MCF 10A (cell line): ENCODE measurements at regions not wholly inside any gene's neighbourhood (a gene's known extent, or its start where the extent isn't known, plus 50 kb on each side); places are given as distances from the start of the nearest gene placed in this dataset.

ENCODE experiments used
- BruUV-seq: library from RNA; stranded (reverse); fragments of 400-500 nt; replicated peaks from 2 replicates; lab custom pipeline; 2021; lab: Mats Ljungman, UMichigan
- CTCF ChIA-PET: fragments of 300-600 bp; sonication (Branson Sonifier 250); formaldehyde crosslinking; extraction: SDS; loops from one replicate; lab custom pipeline; 2021; ENCODE audit warnings: antibody characterized with exemption, inconsistent platforms; lab: Yijun Ruan, JAX
- POLR2A ChIA-PET: fragments of 300-600, 350-650 bp; sonication (Branson Sonifier 250); formaldehyde crosslinking; extraction: SDS; loops from one replicate; lab custom pipeline; 2020; ENCODE audit warnings: antibody characterized with exemption, inconsistent platforms; lab: Yijun Ruan, JAX
- DNase-seq: peaks from one replicate; pipeline ENCODE4 v3.0.0-alpha.2; 2018; ENCODE audit not compliant: unreplicated experiment
- H3K27ac Mint-ChIP-seq: one replicate; pipeline ENCODE4 v1.8.0; 2022; ENCODE audit warnings: mild to moderate bottlenecking, low read depth, mixed read lengths; ENCODE audit not compliant: unreplicated experiment
- H3K27me3 Mint-ChIP-seq: one replicate; pipeline ENCODE4 v1.8.0; 2022; ENCODE audit warnings: mixed read lengths; ENCODE audit not compliant: insufficient read depth, unreplicated experiment
- H3K36me3 Mint-ChIP-seq: one replicate; pipeline ENCODE4 v1.8.0; 2022; ENCODE audit warnings: mild to moderate bottlenecking, moderate library complexity, mixed read lengths; ENCODE audit not compliant: insufficient read depth, unreplicated experiment
- H3K4me1 Mint-ChIP-seq: one replicate; pipeline ENCODE4 v1.8.0; 2022; ENCODE audit warnings: mixed read lengths; ENCODE audit not compliant: insufficient read depth, unreplicated experiment
- H3K4me3 Mint-ChIP-seq: one replicate; pipeline ENCODE4 v1.8.0; 2022; ENCODE audit warnings: mild to moderate bottlenecking, moderate library complexity, mixed read lengths; ENCODE audit not compliant: unreplicated experiment
- H3K9me3 Mint-ChIP-seq: one replicate; pipeline ENCODE4 v1.8.0; 2022; ENCODE audit warnings: mixed read lengths; ENCODE audit not compliant: unreplicated experiment
- intact Hi-C: fragments of 100-400 bp; cut with micrococcal nuclease; formaldehyde crosslinking; loops from 2 replicates; pipeline ENCODE4 v1.14.1; 2022
- TF ChIP-seq, protein P1 (sequence below): fragments of 200-600 bp; IDR thresholded peaks from one replicate; pipeline ENCODE4 v1.8.0; 2022; ENCODE audit warnings: antibody characterized with exemption, mild to moderate bottlenecking; ENCODE audit not compliant: unreplicated experiment

DNA sequence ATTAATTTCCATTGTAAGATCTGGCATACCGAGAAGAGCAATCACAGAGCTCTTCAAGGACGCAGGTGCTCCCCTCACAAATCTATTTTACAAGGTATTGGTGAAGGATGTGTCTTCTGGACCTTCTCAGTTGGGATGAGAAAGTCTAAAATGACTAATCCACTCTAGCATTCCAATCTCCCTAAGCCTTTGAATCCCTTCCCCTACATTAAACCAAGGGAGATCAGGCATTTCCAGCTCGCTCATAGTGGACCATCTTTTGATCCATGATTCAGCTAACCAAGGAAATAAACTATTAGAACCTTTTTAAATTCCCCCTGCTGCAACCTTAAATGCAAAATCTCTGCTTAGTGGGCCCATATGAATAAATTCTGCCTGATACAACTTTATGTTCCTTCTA, 95.9 kb upstream of the FBN2 start:
- ChIA-PET POLR2A (no interaction called here), CTCF (interaction anchor here (0.6 kb wide), 1 partner anchor 478 kb away, joined by 3 read pairs; no protein-coding TSS in a partner anchor)
- H3K4me1 Mint-ChIP-seq: peaks cover 10% of the 10 kb centered on the region
- no peak overlapping the region for H3K4me3 Mint-ChIP-seq
- no peak overlapping the region for H3K27ac Mint-ChIP-seq
- TF ChIP-seq, protein P1, sequence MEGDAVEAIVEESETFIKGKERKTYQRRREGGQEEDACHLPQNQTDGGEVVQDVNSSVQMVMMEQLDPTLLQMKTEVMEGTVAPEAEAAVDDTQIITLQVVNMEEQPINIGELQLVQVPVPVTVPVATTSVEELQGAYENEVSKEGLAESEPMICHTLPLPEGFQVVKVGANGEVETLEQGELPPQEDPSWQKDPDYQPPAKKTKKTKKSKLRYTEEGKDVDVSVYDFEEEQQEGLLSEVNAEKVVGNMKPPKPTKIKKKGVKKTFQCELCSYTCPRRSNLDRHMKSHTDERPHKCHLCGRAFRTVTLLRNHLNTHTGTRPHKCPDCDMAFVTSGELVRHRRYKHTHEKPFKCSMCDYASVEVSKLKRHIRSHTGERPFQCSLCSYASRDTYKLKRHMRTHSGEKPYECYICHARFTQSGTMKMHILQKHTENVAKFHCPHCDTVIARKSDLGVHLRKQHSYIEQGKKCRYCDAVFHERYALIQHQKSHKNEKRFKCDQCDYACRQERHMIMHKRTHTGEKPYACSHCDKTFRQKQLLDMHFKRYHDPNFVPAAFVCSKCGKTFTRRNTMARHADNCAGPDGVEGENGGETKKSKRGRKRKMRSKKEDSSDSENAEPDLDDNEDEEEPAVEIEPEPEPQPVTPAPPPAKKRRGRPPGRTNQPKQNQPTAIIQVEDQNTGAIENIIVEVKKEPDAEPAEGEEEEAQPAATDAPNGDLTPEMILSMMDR: no peak
- H3K36me3 Mint-ChIP-seq: no peaks in the 10 kb centered on the region
- no peaks in the 10 kb centered on the region for H3K9me3 Mint-ChIP-seq
- no peaks in the 10 kb centered on the region for H3K27me3 Mint-ChIP-seq
- BruUV-seq: no TSS peak
- no peak for DNase-seq
- intact Hi-C loops: no loop called here

- H3K4me1 Mint-ChIP-seq: peaks cover 10% of the 10 kb centered on the region
- CTCF ChIA-PET: interaction anchor here (0.6 kb wide), 1 partner anchor 24 kb away, joined by 3 read pairs; no protein-coding TSS in a partner anchor
- POLR2A ChIA-PET: no interaction called here
These were observed 97.3 kb upstream of the FBN2 start for GRCh38 chr5:128635379-128635778.

GRCh38 chr5:128636361-128636760, 98.3 kb upstream of the FBN2 start:
- TF ChIP-seq, protein P1: no peak
- Mint-ChIP-seq H3K27me3 (no peaks in the 10 kb centered on the region), H3K9me3 (no peaks in the 10 kb centered on the region), H3K4me3 (no peak overlapping the region), H3K36me3 (no peaks in the 10 kb centered on the region), H3K4me1 (peaks cover 10% of the 10 kb centered on the region), H3K27ac (no peak overlapping the region)
- POLR2A ChIA-PET: no interaction called here
- DNase-seq: no peak
- no TSS peak for BruUV-seq
- CTCF ChIA-PET: no interaction called here
- intact Hi-C loops: no loop called here

More at GRCh38 chr5:128635379-128635778, 97.3 kb upstream of the FBN2 start:
- TF ChIP-seq, protein P1: no peak
- BruUV-seq: no TSS peak
- no peak overlapping the region for H3K4me3 Mint-ChIP-seq
- DNase-seq: no peak
- H3K36me3 Mint-ChIP-seq: no peaks in the 10 kb centered on the region
- intact Hi-C loops: no loop called here
- H3K27me3 Mint-ChIP-seq: no peaks in the 10 kb centered on the region
- H3K9me3 Mint-ChIP-seq: no peaks in the 10 kb centered on the region
- H3K27ac Mint-ChIP-seq: no peak overlapping the region

DNA sequence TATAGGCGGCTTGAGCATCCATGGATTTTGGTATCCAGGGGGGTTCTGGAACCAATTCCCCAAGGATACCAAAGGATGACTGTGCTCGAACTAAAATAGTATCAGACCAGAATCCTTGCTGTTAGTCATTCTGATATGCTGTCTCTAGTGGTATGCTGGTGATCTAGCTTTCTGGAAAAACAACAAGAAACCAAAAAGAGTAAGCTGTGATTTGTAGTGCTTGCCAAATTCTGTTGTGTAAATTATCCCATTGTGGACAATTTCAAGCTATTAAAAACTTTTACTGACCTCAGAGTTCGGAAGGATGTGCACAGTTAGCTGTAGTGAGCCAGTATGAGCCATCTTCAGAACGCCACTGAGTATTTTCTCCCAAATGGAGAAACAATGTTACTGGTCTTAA, 99.0 kb upstream of the FBN2 start:
- no peaks in the 10 kb centered on the region for H3K27me3 Mint-ChIP-seq
- no peak overlapping the region for H3K4me3 Mint-ChIP-seq
- H3K4me1 Mint-ChIP-seq: peaks cover 5% of the 10 kb centered on the region
- ChIA-PET POLR2A (no interaction called here), CTCF (interaction anchor here (1.1 kb wide), 1 partner anchor 208 kb away, joined by 3 read pairs; no protein-coding TSS in a partner anchor)
- H3K36me3 Mint-ChIP-seq: no peaks in the 10 kb centered on the region
- DNase-seq: no peak
- TF ChIP-seq, protein P1: no peak
- intact Hi-C loops: no loop called here
- BruUV-seq: no TSS peak
- no peaks in the 10 kb centered on the region for H3K9me3 Mint-ChIP-seq
- H3K27ac Mint-ChIP-seq: no peak overlapping the region
